Amniotic epithelial cell (primary cell): ENCODE measurements at regions not wholly inside any gene's neighbourhood (a gene's known extent, or its start where the extent isn't known, plus 50 kb on each side); places are given as distances from the start of the nearest gene placed in this dataset.
"Not testable (repeated sequence)": the region's sequence is repeated elsewhere in the genome, so short reads cannot be mapped to it uniquely, and the experiment has no call there.

Experiments used
- DNase-seq: peaks from one replicate; pipeline ENCODE4 v3.0.0-alpha.2; 2010; ENCODE audit warnings: low read depth

GRCh38 chr4:66837279-66837922 lies 707.9 kb downstream of the CENPC start:
- DNase-seq = no peak

GRCh38 chr4:66829310-66829709 lies 716.0 kb downstream of the CENPC start:
- DNase-seq = no peak

- no peak for DNase-seq
These were observed 724.6 kb downstream of the CENPC start for GRCh38 chr4:66820681-66821080.

DNA sequence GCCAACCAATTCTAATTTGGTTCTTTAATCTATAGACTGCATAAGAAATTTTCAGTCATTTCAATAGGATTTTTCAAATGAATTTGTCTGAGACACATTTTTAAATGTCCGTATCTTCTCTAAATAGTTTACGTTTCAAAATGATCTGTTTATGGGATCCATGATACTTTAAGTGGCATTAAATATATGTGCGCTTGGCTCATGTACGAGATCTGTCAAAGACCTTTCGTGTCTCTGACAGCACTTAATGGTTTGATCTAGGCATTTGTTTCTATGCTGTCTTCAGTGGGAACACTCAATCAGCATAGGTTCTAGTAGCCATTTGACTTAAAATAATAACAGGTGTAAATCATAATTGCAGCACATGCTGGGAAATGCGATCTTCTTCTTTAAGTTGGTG lies 731.0 kb downstream of the CENPC start:
- DNase-seq = no peak

GRCh38 chr4:66805582-66805981 lies 739.7 kb downstream of the CENPC start:
- no peak for DNase-seq

DNA sequence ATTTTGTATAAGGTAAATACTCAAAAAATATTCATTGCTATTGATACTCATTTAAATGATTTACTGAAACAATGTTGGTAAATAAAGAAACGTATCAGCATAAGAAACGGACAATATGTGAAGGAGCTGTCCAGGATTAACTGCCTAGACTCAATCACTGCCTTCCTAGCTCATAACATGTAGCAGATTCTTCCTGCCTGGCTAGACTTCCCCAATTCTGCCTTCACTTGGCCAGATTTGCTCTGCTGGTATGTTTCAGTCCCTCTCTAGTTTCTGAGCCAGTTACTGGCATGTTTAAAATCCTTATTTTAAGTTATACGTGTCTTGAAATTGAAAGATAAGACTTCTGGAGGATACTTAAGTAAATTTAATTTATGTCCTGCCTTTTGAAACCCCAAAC lies 740.3 kb downstream of the CENPC start:
- peak; percentile 1 for DNase-seq

GRCh38 chr4:66797608-66798007 lies 747.7 kb downstream of the CENPC start:
- DNase-seq = no peak

GRCh38 chr4:66795724-66796123 lies 749.6 kb downstream of the CENPC start:
- DNase-seq = no peak

DNA sequence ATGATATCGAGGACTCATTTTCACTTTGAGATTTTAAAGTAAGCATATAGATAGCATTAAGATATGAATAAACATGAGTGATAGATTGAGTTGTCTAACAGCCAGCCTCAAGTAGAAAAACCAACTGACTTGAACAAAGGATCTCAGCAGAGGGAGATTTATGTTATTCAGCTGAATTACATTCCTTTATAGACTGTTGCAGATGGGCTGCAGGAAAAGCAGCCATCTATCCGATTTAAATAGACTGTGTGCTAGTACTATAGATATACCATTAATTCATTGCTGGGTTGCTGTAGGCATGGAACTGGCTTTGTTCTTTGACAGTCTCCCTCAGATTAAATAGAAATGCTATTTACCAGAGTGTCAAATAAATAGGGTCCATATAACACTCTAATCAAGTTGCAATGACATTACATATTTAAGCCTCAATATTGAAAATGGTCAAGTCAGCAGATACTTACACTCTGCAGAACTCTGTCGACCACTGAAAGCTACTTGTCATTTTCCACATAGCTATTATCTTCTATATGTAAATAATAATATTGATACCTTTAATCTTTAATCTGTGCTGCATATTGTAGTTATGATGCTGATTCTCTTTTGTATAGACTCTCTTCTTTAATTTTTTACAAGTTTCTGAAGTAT lies 750.8 kb downstream of the CENPC start:
- DNase-seq = no peak

- no peak for DNase-seq
These were observed 753.6 kb downstream of the CENPC start for GRCh38 chr4:66791686-66792085.

GRCh38 chr4:66785479-66785878 lies 759.8 kb downstream of the CENPC start:
- no peak for DNase-seq

- DNase-seq = not testable (repeated sequence)
These were observed 762.6 kb downstream of the CENPC start for GRCh38 chr4:66782751-66783150.

DNA sequence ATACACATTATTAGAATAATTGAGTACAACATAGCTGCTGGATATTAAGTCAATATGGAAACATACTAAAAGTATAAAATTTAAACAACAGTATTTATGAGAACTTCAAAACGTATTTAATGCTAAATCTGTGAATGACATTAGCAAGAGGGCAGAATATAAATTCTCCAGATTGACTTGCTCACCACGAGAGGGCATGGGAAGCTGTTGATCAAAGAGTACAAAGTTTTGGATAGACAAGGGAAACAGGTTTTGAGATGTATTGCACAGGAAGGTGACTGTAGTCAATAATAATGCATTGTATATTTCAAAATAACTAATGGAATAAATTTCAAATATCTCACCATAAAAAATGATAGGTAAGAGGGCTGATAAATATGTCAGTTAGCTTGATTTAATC lies 768.2 kb downstream of the CENPC start:
- DNase-seq = no peak

DNA sequence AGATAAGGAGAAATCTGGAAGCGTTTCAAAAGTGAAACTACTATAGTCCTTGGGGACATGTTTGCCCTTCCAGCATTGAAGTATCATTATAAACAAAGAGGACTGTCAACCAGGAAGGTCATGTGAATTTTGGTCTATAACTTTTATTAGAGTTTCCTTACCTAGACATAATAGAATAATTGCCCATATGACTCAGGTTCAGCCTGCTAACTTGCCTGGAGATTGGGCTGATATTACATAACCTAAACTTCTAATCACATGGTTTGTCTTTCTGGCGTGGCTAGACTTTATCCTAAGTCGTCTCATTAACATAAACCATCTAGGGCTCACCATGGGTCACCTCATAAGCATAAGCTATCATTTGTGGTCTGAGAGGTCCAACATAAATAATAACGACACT lies 775.9 kb downstream of the CENPC start:
- no peak for DNase-seq

DNA sequence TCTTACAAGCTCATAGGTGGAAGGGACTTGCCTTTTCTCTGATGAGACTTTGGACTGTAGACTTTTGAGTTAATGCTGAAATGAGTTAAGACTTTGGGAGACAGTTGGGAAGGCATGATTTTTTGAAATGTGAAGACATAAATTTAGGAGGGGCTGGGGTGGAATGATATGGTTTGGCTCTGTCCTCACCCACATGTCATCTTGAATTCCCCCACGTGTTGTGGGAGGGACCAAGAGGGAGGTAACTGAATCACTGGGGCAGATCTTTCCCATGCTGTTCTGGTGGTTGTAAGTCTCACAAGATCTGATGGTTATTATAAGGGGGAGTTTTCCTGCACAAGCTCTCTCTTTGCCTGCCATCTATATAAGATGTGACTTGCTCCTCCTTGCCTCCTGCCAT lies 777.9 kb downstream of the CENPC start:
- DNase-seq = no peak

- DNase-seq = no peak
These were observed 778.7 kb downstream of the CENPC start for GRCh38 chr4:66766557-66766956.

- no peak for DNase-seq
These were observed 795.0 kb downstream of the CENPC start for GRCh38 chr4:66750273-66750672.

GRCh38 chr4:66746918-66747317 lies 798.4 kb downstream of the CENPC start:
- DNase-seq = not testable (repeated sequence)

GRCh38 chr4:66741081-66741480 lies 804.2 kb downstream of the CENPC start:
- DNase-seq = peak; percentile 18

GRCh38 chr4:66736606-66737005 lies 808.7 kb downstream of the CENPC start:
- DNase-seq = no peak

DNA sequence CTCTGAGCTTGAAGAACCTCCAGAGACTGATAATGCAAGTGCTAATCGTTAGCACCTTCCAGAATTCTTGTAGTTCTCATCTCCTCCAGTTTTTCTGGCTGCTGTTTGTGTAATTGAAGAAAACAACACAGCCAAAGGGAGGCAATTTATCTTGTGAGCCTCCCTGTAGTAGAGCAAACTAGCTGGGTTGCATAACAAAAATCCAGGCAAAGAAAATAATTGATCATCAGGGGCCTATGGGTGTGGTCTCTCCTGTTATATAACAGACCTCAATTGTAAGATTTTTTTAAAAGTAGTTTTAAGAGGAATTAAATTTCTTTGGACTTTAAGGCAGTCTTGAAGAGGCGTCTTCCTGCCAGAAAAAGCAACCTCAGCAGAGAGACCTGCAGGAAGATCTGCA lies 817.0 kb downstream of the CENPC start:
- no peak for DNase-seq

GRCh38 chr4:66712301-66712921 lies 832.9 kb downstream of the CENPC start:
- not testable (repeated sequence) for DNase-seq

GRCh38 chr4:66704243-66704642 lies 841.1 kb downstream of the CENPC start:
- DNase-seq = no peak

DNA sequence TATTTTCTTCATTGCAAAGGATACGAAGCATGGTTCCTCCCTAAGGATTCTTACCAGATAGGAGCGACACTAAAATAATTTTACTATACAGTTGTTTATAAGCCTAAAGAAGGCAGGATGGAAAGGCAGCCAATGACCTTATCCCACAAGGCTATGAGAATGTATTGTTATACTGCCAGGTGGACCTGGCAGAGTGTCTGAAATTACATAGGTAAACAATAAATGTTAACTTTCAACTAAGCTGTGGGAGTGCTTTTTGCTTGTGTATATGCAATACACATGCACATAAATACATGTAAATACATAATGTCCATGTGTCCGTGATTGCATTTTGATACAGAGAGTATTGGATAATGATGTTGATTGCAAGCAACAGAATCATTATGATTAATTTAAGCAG lies 850.6 kb downstream of the CENPC start:
- DNase-seq = no peak
